Muscle layer of duodenum (tissue), 2 donors: ENCODE measurements at regions not wholly inside any gene's neighbourhood (a gene's known extent, or its start where the extent isn't known, plus 50 kb on each side); places are given as distances from the start of the nearest gene placed in this dataset.

Experiments
- H3K27ac ChIP-seq: one replicate; pipeline ENCODE4 v1.7.0; 2013; ENCODE audit warnings: mild to moderate bottlenecking, low read length
- H3K27me3 ChIP-seq: one replicate; pipeline ENCODE4 v1.7.0; 2013; ENCODE audit warnings: low read depth, mild to moderate bottlenecking, control low read depth, low read length
- H3K36me3 ChIP-seq, 2 donors: one replicate each; pipeline ENCODE4 v1.7.0; 2013; ENCODE audit warnings: low read length in 2 of 2, control low read depth in 1 of 2, mild to moderate bottlenecking in 1 of 2; ENCODE audit not compliant: insufficient read depth in 2 of 2, control insufficient read depth in 1 of 2
- H3K4me1 ChIP-seq, 2 donors: one replicate each; pipeline ENCODE4 v1.7.0; 2013; ENCODE audit warnings: low read length in 2 of 2, mild to moderate bottlenecking in 2 of 2, control low read depth in 1 of 2, moderate library complexity in 1 of 2; ENCODE audit not compliant: insufficient read depth in 2 of 2, control insufficient read depth in 1 of 2
- H3K4me3 ChIP-seq, 2 donors: one replicate each; pipeline ENCODE4 v1.7.0; 2013; ENCODE audit warnings: low read length in 2 of 2, low read depth in 1 of 2, mild to moderate bottlenecking in 1 of 2
- H3K9me3 ChIP-seq, 2 donors: one replicate each; pipeline ENCODE4 v1.7.0; 2013; ENCODE audit warnings: low read length in 2 of 2, control low read depth in 1 of 2, mild to moderate bottlenecking in 1 of 2; ENCODE audit not compliant: control insufficient read depth in 1 of 2
- donor health status: healthy.

DNA sequence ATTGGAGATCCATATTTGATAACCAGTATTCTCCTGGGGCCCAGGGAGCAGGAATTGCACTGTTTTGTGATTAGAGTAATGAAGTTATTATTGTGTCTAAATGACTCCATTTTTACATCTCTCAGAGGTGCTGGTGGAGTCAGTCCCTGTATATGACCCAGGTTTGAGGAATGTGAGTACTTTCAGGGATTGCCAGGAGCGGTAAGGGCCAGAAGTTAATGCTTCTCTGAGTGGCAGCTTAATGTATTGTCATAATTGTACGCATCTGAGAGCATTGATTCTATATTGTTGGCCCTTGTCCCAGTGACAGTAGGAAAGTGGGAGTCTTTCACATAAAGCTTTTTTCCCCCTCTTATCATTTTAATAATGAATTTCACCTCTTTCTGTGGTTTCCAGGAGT is 146.2 kb downstream of the GATB start:
- H3K4me3 ChIP-seq = no peak overlapping the region
- no peaks in the 10 kb centered on the region for H3K9me3 ChIP-seq
- no peak overlapping the region for H3K27ac ChIP-seq
- no peaks in the 10 kb centered on the region for H3K36me3 ChIP-seq
- no peaks in the 10 kb centered on the region for H3K4me1 ChIP-seq
- H3K27me3 ChIP-seq = no peaks in the 10 kb centered on the region

DNA sequence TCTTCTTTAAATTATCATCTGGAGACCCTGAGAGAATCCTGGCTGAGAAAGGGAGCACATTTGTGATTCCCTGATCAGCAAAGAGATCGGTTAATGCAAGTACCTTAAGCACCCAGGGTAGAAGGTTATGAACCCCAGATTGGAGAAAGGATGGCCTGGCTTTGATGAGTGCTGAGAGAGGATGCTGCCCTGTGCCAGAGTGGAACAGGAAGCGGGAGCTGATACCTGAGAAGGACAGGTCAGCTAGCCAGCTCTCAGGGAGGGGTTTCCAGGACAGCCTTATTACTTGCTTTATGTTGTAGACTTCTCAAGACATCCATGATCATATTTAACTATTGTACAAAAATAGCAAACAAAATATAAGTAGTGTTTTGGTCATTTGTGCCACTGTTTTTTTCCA is 141.9 kb downstream of the GATB start:
- Histone ChIP-seq H3K4me3 (no peak overlapping the region), H3K27ac (no peak overlapping the region), H3K9me3 (no peaks in the 10 kb centered on the region), H3K27me3 (no peaks in the 10 kb centered on the region), H3K36me3 (no peaks in the 10 kb centered on the region), H3K4me1 (no peaks in the 10 kb centered on the region)

DNA sequence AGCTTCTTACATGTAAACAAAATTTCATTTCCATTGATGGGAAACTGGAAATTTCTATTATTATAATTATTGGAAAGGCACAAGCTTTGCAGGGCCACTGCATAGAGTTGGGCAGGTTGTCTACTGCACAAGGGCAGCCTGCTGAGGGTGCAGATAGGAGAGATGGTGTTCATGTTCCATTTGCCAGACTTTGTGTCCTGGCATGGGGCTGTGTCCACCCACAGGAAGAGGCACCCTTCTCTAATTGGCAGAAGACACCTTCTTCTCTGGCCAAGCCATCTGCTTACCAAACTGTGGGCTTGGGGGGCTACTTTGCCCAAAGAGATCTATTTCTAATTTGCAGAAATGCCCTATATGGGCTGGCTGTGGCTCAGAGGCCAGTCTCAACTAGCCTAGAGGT is 140.7 kb downstream of the GATB start:
- Histone ChIP-seq H3K27ac (no peak overlapping the region), H3K9me3 (no peaks in the 10 kb centered on the region), H3K36me3 (no peaks in the 10 kb centered on the region), H3K4me1 (no peaks in the 10 kb centered on the region), H3K27me3 (no peaks in the 10 kb centered on the region), H3K4me3 (no peak overlapping the region)
